NCI-H128 (cell line): ENCODE measurements at regions not wholly inside any gene's neighbourhood (a gene's known extent, or its start where the extent isn't known, plus 50 kb on each side); places are given as distances from the start of the nearest gene placed in this dataset.

Source experiments
- DNase-seq: peaks from one replicate; lab custom pipeline; 2025; ENCODE audit not compliant: unreplicated experiment; lab: John Stamatoyannopoulos, UW

DNA sequence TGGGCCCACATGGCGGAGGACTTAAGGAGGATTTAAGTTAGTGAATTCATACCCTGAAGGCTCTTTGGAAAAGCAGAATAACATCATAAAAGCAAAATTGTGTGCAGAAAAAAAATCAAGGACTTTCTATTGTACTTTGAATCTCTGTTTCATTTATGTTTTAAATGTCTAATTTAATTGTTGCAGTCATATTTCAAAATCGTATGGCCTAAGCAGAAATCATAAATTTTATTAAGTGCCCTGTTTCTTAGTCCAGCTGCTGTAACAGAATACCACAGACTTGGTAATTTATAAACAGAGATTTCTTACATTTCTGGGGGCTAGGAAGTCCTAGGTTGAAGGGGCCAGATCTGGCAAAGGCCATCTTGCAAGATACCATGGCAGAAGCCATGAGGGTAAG is 555.6 kb downstream of the LTN1 start:
- DNase-seq = no peak

DNA sequence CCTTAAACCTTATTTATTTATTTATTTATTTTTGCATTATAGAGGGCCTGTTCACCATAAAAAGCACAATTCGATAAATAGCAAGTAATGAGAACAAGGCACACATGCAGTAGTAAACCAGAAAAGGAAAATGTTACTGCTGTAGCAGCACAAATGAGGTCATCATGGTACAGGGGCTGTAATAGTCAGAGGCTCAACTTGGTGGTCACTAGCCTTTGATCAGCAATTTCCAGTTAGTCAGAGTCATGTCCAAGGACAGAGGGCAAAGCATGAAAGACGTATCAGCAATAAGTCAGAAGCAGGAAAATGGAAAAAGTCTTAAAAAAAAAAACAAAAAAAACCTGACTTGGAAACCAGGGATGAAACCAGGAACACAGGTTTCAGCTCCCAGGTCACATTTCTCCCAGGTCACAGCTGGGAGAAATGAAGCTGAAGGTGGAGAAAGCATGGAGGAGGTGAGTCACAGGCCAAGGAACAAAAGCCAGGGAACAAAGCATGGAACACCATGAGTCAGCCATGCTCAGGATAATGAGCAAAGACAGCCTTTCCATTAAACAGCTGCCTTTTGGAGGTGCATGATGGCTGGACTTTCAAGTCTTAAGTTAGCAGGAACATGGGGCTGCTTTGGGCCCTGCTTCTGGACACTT is 556.3 kb downstream of the LTN1 start:
- no peak for DNase-seq

DNA sequence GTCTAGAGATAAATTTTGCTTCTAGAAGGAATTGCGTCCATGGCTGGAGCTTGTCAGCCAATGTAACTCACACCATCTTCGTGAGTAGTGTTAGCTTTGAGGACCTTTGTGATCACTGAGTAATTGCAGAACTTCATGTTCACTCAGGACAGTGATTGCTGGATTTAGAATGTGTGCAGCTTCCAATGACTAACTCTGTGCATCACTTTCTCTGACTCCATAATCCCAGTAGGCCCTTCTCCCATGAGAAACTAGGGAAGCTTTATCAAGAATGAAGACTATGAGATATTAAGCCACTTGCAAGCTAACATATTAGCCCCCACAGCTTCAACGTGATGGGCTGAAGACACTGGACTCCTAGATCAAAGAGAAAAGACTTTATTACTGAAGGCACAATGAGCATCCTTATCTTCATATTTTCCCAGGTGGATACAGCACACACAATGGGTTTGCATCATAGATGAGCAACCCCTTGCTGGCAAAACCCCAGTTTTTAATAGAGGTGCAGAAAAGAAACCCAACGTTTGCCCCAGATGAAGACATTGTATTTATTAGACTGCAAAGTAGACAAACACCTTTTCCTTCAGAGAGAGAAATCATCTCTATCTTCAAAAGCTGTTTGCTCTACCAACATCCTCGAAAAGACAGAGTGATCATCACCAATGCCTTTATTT is 561.0 kb downstream of the LTN1 start:
- DNase-seq = no peak

DNA sequence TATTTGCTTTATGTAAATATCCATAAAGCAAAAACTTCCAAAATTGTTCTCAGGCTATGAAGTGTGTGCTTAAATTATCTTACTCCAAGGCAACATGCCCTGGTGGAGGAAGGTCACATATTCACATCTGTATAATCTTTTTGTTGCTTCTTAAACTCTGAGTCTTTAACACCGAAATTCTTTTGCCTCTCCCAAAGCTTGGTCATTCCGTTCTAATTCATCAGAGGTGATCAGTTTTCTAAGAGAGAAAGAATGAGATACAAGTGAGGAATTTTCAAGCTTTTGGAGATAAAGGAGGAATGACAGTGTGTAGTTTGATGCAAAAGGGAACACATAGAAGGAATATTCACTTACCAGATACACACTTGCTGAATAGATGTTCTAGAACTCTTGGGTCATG is 561.7 kb downstream of the LTN1 start:
- no peak for DNase-seq

DNA sequence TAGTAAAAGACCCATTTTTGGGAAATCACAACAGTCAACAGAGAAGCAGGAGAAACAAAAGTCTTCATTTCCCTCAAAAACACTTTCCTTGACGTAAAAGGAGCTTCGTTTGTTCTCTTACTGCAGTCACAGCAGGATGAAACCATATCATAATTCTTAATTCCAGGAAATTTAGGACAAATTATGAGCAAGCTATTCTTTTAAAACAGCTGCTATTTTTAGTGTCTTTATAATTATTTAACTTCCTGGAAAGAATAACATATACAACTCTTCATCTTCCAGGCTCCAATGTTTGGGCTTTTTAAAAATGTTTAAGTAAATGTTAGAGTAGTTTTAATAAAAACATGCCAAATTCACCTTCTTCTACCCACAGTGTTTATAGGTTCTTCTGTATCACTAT is 563.5 kb downstream of the LTN1 start:
- no peak for DNase-seq

DNA sequence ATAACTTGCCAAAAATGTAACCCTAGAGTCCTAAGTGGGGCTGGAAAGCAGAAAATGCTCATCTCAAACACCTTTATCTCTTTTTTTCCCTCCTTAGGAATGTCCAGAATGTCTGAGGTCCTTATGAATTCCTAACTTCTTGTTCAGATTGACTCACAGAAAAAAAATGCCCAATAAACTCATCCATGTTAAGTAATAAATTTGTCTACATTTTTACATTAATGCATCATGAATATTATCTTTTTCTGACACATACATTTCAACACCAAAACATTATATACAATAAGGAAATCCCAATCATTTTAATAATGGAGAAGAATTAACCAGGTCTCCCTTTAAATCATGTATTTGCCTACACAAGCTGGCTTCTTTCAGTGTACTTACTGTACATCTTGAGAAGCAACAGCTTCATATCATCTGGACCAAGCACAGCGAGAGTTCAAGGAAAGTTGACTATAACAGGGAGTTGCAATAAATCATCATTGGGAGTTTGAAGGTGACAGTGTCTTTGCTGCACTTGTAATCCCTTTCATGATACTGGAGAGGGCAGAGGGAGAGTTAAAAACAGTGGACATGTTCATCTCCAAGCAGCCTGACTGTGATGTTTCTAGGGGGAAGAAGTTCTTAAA is 565.2 kb downstream of the LTN1 start:
- no peak for DNase-seq

DNA sequence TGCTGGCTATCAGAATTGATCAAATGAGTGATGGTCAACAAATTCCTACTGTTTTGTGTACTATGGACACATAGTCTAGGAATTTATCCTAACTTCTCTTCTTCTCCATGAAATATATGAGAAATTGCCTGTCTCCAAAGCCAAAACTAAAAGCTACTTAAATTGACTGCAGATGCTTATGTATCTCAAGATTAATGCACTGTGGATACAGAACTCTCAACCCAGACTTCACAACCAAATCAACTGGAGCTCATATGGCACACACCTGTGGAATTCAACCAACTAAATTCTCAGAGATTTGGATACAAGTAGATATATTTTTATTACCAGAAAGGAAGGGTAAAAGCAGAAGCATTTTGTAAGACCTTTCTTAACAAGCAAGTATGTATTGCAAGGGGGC is 566.1 kb downstream of the LTN1 start:
- no peak for DNase-seq

DNA sequence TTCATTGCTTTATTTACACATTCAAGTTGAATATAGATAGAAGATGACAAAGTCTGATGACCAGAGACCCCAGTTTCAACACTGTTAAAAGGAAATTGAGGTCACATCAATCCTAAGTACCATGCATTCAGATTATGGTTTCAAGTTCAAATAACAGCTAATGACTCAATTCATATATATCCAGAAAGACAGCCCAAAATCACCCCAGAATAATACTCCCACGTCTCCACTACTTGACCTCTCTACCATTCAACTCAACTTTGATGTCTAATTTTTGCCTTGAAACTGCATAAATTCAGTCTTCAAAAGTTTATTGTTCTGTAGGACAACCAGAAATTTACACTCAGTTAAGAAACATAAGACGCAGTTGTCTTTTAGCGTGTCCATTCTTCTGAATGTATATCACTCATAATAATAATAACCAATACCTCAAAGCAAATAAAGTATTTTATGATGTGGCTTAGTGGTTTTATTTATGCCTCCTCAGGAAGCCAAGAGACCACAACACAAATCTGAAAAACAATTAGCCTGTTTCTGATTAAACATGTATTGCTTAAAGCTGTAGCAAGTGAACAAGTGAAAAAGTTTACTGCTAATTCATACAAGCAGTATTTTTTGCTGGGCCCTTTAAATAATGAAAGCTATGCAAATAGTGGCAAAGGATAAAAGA is 569.0 kb downstream of the LTN1 start:
- DNase-seq = no peak

DNA sequence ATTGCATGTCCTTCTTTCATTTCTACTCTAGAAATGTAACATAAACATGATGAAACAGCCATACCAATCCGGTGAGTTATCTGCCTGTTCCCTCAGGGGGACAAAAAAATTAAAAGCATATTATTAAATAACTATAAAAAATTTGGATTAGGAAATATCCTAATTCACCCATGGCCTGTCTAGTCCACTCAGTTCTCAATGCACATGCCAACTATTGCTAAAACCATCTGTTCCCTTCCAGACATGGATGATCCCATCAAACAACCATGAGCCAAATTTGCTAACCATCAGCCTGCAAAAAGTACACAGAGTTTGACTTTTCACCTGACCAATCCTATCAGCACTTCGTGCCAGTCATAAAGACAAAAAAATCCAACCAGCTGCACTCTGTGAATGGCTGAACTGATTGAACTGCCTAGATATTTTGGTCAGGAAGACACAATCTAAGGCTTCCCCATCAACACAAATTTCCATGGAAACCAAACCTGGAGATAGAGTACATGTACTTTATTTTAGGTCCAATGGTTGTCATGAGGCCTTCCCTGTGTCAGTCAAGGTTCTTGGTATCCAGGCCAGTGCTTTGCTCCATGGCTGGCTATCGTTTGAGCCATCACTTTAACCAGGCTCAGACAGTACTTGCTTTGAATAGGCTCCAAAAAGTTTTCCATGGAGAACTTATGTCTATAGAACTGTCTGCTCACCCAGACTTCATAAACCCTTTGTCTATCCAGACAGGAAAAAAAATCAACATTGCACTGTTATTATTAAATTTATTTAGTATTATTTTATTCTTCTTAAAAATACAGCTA is 570.8 kb downstream of the LTN1 start:
- DNase-seq = no peak

DNA sequence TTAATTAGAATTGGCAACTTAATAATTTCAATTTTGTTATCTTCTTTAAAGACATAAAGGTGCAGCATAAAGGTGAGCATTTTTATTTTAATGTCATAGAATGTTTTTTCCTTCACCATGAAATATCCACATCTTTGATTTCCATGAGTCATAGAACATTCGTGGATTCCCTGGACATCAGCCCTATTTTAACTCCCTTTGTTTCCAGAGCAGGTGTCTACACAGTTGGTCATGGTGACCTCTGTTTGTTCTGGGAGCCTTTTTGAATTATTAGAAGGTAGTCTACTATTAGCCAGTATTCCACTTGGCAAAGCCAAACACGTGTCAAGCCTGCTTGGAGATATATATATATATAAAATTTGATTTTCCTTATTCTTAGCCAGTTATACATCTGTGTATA is 572.9 kb downstream of the LTN1 start:
- DNase-seq = no peak

DNA sequence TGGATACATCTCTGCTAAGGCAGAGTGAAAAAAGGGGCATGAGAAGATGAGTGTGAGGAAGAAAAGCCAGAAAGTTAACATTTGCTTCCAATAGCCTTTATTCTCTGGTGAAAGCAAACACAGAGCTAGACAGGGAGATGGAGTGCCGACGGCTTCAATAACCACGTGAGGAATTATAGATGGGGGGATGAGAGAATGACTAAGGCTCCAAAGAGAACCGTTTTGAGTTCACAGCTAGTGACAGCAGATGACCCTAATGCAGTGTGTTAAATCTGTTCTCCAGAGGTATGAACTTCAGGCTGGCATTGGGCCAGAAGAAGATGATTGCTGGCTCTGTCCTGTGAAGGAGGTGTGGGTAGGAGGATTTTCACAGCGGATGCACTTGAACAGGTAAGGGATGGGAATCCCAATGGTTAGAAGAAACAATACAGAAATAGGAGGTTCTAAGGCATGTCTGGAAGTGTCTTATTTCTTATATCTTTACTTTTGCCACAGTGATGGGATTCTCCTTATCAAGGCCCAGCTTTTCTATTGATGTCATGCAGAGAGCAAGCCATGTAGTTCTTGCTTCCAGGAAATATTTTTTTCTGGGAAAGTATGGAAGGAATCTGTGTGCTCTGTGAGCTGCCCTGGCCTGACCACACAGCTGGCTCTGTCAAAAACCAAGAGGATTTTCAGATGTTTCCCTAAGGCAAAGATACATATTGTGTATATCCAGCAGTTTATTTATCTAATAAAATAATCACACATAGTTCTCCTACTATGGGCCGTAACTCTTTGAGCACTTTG is 573.8 kb downstream of the LTN1 start:
- no peak for DNase-seq

DNA sequence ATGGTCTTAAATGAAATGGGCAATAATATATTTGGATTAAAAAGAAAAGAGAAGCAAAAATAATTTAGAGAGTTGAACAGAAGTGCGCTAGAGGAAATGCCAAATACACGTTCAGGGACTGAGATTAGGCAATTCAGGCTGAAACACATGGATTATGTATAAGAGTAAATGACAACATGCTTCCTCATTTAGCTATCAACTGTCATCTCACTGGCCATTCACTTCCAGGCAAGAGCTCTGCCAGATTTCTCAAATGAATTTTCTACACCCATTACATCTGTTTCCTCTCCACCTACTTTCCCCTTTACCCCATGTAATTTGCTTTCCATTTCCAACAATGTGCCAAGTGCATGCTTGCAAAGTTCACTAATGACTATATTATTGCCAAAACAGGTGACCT is 582.4 kb downstream of the LTN1 start:
- DNase-seq = no peak

DNA sequence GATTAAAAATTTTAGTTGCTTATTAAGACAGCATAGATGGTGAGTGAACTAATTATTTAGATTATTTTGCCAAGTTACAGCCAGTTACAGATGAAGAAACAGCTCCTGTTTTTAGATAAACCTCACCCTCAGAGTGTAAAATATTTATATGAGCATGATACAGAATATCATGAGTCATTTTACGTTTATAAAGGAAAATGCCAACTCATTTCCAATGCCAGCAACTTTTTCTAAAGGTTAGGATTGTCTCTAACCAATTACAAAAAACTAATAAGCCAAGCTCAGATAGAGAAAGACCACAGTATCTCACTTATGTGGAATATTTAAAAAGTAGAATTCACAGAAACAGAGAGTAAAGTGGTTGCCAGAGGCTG is 590.1 kb downstream of the LTN1 start:
- DNase-seq = no peak

DNA sequence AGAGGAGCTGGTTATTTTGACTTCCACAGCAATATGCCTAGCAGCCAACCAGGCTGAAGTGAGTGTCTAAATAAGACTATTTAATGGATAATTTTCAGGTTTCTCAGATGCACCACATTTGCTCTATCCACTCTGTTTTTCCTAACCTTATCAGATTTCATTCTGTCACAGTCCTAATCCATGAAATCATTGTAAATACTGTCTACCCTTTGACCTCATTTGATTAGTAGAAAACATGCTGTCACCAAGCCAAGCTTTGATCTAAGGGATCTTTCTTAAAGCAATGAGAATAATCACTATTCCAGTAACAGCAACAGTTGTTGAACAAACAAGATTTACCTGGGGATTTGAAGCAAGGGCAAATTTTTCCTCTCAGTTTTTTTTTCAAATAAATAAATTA is 595.6 kb downstream of the LTN1 start:
- DNase-seq = no peak

DNA sequence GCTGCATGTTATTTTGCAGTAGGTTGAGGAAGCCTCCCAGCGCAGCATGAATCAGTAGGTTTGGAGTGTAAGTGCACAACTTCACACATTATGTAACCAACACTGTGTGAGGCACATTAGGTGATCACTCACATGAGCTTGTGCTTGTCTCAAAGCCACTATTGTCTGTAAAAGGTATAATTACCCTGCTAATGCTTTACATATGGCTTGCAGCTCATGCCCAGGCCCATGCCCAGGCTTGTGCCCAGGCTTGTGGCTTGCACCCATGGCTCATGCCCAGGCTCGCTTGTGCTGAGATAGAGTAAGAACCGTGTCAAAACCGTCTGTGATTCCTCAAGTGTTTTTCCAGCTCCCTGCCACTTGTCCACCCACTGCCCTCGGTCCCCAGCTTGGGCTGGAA is 596.3 kb downstream of the LTN1 start:
- no peak for DNase-seq

DNA sequence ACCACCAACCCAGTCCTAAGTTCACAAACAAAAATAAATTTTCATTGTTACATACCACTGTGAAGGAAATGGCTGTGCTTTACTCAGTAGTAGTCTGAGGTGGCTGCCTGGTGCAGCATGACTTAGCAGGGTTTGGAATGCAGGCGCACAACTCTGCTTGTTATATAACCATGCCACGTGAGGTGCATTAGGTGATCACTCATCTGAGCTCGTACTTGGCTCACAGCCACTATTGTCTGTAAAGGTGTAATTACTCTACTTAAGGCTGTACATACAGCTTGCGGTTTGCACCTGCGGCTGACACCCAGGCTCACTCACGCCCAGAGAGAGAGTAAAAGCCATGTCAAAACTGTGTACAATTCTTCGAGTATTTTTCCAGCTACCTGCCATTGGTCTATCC is 599.4 kb downstream of the LTN1 start:
- DNase-seq = no peak

DNA sequence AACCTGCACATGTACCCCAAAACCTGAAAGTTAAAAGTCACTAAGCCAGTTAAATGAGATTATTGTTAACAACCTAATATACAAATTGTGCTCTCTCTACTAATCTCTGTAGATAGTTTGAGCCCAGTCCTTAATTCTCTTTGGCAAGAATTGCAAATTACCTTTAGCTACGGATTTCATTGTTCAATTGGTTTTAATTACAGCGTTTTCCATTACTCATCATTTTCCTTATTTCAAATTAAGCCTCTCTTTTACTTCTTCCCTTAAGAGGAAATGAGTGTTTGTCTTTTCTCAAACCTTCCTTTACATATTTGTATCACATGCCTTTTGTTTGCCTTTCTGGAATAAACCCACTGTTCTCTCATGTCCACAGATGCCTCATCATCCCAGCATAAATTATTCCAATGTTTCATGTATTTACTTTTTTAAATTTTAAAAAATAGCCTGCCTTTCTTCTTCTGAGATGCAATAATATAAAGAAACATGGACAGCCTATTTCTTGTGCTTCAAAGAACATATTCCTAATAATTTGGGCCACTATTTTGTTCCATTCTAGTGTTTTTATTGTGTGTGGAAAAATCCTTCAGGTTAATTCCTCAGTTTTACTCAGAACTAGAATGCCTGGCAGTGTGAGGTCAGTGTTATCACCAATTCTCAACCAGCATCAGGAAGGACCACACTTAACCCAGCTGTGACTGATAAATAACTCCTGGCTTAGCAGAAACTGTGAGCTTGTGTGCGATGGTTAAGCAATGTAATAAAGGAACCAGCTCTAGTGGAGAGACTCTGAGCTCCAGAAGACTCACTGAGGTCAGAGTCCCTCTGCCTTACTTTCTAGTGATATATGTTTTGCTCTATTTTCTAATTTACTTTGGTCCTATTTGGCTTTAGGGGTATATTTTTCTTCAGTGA is 600.5 kb downstream of the LTN1 start:
- no peak for DNase-seq

DNA sequence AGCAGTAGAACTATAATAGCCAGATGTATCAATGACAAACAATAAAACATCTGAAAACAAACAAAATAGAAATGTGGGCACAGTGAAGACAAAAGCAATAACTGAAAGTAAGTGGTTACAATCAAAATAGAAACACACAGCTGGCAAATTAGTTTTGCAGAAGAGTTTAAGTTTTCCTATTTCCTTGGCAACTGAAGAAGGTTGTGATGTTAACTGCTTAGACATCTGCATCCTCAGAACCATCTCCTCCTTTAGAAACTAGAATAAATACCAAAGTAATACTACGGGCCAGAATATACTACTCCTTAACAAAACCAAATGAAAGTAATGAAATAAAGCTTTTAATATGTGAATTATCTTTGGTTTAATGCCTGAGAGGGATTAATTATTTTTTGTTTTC is 605.5 kb downstream of the LTN1 start:
- DNase-seq = no peak

DNA sequence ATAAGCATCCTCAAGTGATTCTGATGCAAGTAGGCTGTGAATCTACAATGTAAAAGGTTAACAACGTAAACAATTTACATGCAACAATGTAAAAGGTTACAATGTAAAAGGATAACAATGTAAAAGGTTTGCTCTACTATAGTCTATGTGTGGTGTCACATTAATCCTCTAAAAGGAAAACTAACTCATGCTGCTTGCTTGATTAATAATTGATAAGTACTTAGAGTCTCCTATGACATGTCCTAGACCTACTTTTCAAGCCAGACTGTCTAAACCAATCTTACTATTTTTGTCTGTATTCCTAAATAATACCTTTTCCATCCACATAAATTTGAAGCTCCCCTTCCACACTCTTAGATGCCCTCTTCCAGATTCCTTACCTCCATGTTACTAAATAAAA is 606.8 kb downstream of the LTN1 start:
- DNase-seq = no peak
